Right ventricle myocardium inferior (tissue), 1 donor: ENCODE measurements at regions not wholly inside any gene's neighbourhood (a gene's known extent, or its start where the extent isn't known, plus 50 kb on each side); places are given as distances from the start of the nearest gene placed in this dataset.

ENCODE experiments used
- ATAC-seq: fragments of 200-7000 bp; cut with Tn5 transposase; one replicate; pipeline ENCODE4 v1.9.1; 2020; ENCODE audit warnings: mild to moderate bottlenecking, moderate library complexity
- DNase-seq: peaks from one replicate; pipeline ENCODE4 v3.0.0; 2021; ENCODE audit errors: missing footprints
- intact Hi-C: fragments of 100-400 bp; cut with DNase I; formaldehyde crosslinking; loops from one replicate; pipeline ENCODE4 v1.11.0; 2022
- donor health status: DM: no; HTN: yes; CAD: no; lungs with severe emphysema.

DNA sequence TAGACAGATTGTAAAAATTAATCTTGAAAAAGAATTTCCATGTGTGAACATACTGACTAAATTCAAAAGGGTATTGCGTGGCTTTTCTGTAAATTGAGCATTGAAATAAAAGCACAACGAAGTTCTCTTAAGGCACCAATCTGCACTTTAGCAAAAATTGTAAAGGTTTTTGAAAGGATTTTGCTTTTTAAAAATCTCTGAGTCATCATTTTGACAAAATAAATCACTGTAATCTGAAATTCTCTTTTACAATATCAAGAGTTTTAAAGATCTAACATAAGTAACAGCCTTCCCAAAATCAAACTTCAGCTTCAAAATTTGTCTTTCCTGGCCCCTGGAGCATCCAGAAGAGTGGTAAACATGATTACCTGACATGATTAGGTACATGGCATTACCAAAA, 830.9 kb upstream of the AGA start:
- DNase-seq (no peak), ATAC-seq (no peak)
- intact Hi-C loops: no loop called here

- intact Hi-C loops: no loop called here
- ATAC-seq: no peak
- DNase-seq: no peak
These were observed 833.6 kb upstream of the AGA start for GRCh38 chr4:178275671-178276360.

GRCh38 chr4:178280362-178280761, 838.1 kb upstream of the AGA start:
- intact Hi-C loops: no loop called here
- ATAC-seq (no peak), DNase-seq (no peak)

DNA sequence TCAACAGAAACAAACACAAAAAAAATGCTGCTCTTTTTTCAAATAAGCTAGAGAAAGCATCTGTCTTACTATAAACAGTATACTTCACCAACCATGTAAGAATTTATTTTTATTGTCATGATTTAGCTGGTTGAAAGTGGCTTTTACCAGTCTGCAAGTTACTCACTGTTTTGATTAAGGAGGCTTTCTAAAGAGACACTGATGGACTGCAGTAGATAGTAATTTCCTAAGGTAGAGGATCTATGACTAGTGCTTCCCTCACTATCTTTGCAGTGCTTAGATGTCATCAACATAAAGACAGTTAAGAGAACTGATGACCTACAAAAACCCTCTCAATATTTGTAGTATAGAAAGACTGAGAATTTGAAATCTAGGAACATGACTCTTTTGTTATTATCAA, 846.2 kb upstream of the AGA start:
- DNase-seq (no peak), ATAC-seq (no peak)
- intact Hi-C loops: no loop called here

GRCh38 chr4:178293601-178294000, 851.4 kb upstream of the AGA start:
- intact Hi-C loops: no loop called here
- DNase-seq (no peak), ATAC-seq (no peak)

- DNase-seq (no peak), ATAC-seq (no peak)
- intact Hi-C loops: no loop called here
These were observed 854.4 kb upstream of the AGA start for GRCh38 chr4:178296669-178297068.

GRCh38 chr4:178306565-178306964, 864.3 kb upstream of the AGA start:
- intact Hi-C loops: no loop called here
- DNase-seq: no peak
- no peak for ATAC-seq

GRCh38 chr4:178309890-178310289, 867.7 kb upstream of the AGA start:
- intact Hi-C loops: no loop called here
- ATAC-seq (no peak), DNase-seq (no peak)

- ATAC-seq (no peak), DNase-seq (no peak)
- intact Hi-C loops: no loop called here
These were observed 869.8 kb upstream of the AGA start for GRCh38 chr4:178311997-178312396.

GRCh38 chr4:178314287-178314686, 872.0 kb upstream of the AGA start:
- intact Hi-C loops: no loop called here
- DNase-seq (no peak), ATAC-seq (no peak)

GRCh38 chr4:178316211-178316610, 874.0 kb upstream of the AGA start:
- intact Hi-C loops: no loop called here
- DNase-seq (no peak), ATAC-seq (no peak)

DNA sequence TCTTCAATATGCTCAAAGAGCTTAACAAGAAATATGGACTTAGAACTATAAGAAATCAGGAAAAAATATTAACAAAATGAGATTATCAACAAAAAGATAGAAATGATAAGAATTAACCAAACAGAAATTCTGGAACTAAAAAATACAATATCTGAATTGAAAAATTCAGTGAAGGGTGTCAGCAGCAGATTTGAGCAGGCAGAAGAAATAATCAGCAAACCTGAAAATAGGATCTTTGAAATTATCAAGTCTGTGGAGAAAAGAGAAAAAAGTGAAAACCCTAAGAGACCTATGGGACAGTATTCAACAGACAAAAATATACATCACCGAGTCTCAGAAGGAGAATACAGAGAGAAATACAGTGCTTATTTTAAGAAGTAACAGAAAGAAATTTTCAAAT, 877.8 kb upstream of the AGA start:
- ATAC-seq (no peak), DNase-seq (no peak)
- intact Hi-C loops: no loop called here

DNA sequence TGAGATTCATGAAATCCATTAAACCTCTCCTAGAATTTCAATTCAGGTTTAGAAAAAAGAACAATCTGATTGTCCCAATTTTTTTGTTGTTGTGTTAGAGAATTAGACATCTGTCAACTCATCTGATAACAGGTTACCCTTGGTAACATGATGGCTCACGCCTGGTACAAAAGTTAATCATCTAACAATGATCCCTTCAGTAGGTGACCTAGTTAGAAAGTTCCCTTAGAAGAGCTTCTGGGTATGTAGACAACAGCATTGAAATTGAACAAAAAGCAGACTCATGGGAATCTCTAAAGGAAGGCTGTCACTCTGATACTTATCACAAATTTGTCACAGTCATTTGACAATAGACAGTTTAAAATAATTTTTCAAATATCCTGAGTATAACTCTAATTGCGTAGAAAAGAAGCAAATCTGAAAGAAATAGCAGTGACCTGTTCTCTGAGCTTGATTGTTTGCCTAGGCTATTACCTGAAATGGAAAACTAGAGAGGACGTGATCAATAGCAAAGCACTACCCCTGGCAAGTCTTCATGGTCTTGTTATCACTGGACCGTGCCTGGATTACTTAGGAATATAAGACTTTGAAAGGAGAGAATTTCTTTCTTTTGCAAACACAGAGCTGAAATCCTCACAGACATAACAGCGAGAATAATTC, 880.4 kb upstream of the AGA start:
- intact Hi-C loops: no loop called here
- DNase-seq (no peak), ATAC-seq (no peak)

DNA sequence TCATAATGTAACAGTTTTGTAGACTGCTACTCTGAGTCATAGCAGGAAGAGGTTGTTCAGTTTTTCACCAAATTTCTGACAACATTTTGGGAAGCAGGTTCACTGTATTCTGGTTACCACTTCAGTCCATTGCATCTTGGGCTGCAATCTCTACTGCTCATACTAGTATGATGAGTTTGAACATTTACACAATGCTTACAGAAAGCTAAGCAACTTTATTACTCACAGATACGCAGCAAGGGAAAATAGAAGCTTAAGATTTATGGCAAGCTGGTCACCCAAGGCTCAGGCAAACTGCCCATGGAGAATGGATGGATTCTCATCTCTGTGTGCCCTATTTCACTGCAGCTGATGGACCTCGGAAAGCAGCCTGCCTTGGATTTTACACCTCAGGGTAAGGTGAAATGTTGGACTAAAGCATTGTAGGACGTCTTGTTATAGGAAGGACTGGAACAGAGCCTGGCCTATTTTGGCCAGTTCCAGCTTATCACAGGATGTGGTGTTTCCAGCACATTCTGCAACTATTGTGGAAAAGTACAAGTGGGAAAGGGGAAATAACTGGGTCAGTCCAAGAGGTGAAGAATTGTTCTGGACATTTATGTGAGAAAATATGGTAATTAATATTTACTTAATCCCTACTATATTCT, 887.1 kb upstream of the AGA start:
- intact Hi-C loops: no loop called here
- ATAC-seq (no peak), DNase-seq (no peak)

DNA sequence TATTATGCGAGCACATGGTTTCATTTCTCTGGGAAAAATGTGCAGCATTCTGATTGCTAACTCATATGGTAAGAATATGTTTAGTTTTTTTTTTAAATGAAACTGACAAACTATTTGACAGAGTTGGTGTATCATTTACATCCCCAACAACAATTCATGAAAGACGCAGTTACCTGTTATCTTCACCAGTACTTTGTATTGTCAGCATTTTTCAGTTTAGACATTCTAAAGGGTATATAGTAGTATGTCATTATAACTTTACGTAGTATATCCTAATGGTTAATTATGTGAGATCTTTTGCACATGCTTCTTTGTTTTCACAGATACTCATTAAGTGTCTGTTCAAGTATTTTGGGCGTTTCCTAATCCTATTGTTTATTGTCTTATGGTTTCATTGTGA, 891.1 kb upstream of the AGA start:
- ATAC-seq: no peak
- no peak for DNase-seq
- intact Hi-C loops: no loop called here

DNA sequence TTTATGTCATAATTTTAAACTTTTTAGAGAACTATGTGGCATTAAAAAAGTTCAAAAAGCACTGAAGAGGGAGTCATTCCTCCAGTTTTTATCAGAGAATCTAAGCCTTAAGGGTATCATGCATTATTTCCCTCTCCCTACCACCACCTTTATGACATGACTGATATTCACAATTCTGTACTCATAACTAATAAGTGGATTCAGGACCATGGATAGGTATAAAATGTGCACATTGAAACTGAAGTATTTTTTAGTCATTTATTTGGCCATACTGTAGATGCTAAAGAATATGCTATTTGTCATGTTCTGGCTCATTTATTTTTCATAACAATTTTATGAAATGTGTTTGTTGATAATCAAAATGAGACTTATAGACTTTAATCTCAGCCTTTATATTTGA, 897.5 kb upstream of the AGA start:
- no peak for DNase-seq
- ATAC-seq: no peak
- intact Hi-C loops: no loop called here

DNA sequence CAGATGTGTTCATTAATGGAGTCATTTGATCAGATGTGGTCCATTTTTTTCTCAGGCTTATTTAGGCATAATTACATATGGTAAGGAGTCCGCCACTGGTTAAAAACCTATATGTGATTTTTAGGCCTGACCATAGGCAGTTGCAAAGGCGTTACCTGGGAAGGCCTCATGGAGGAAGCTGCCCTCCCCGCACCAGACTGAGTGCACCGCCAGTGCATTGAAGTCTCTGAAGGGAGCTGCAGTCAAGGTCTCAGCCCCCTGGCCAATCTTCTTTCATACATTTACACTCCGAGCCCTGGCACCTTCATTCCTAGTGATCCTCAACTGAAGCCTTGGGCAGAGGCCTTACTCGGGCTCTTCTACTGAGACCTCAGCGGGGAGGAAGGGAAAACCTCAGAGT, 898.2 kb upstream of the AGA start:
- DNase-seq: no peak
- intact Hi-C loops: no loop called here
- no peak for ATAC-seq

DNA sequence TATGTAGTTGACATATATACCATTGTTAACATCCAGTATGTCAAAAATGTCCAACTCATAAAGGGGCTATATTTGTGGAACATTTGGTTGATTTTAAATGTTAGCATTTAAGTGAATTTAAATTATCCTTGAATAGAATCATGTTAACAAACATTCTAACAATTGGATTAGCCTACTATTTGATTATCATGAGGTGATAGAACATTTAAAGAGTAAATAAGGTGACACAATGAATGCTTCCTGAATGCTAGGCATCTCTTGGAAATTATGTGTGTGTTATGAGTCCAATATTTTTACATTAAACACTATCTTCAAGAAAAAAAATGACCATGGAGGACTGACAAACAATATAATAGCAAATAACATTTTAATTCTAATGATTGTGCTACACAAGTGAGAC, 901.9 kb upstream of the AGA start:
- ATAC-seq (no peak), DNase-seq (no peak)
- intact Hi-C loops: no loop called here

- ATAC-seq (no peak), DNase-seq (no peak)
- intact Hi-C loops: no loop called here
These were observed 904.9 kb upstream of the AGA start for GRCh38 chr4:178347111-178347510.

GRCh38 chr4:178349601-178350000, 907.4 kb upstream of the AGA start:
- DNase-seq: no peak
- intact Hi-C loops: no loop called here
- no peak for ATAC-seq

DNA sequence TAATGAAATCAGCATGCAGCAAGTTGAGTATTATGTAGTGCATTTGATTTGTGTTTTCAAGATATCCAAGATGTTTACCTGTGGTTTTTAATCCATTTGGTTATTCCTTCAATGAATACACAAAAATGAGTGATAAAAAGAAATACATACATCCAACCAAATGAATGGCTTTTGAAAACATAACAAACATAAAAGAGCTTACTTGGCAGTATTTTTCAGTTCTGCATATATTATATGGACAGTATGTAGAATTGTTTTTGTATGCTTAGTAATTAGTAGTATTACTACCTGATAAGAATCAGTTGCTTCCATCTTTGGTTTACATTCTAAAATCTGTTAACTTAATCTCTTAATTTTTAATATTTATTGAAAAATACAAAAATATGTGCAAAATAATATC, 908.9 kb upstream of the AGA start:
- ATAC-seq: no peak
- intact Hi-C loops: no loop called here
- no peak for DNase-seq
